Nephron progenitor cell (in vitro differentiated cells): ENCODE measurements at regions not wholly inside any gene's neighbourhood (a gene's known extent, or its start where the extent isn't known, plus 50 kb on each side); places are given as distances from the start of the nearest gene placed in this dataset.

ENCODE experiments used
- DNase-seq: peaks from one replicate; pipeline ENCODE4 v3.0.0; 2021
- H3K27ac Mint-ChIP-seq: 2 replicates; pipeline ENCODE4 v1.8.0; 2021; ENCODE audit warnings: mild to moderate bottlenecking, moderate library complexity, mixed read lengths
- H3K27me3 Mint-ChIP-seq: 2 replicates; pipeline ENCODE4 v1.8.0; 2021; ENCODE audit warnings: mild to moderate bottlenecking, low read depth, mixed read lengths; ENCODE audit not compliant: poor library complexity
- H3K36me3 Mint-ChIP-seq: 2 replicates; pipeline ENCODE4 v1.8.0; 2021; ENCODE audit warnings: low read depth, mixed read lengths
- H3K4me1 Mint-ChIP-seq: 2 replicates; pipeline ENCODE4 v1.8.0; 2021; ENCODE audit warnings: mixed read lengths
- H3K4me3 Mint-ChIP-seq: 2 replicates; pipeline ENCODE4 v1.8.0; 2021; ENCODE audit warnings: mild to moderate bottlenecking, moderate library complexity, mixed read lengths
- H3K9me3 Mint-ChIP-seq: 2 replicates; pipeline ENCODE4 v1.8.0; 2021; ENCODE audit warnings: mild to moderate bottlenecking, moderate library complexity, mixed read lengths
- TF ChIP-seq, protein P1 (sequence below): fragments of 200-600 bp; sonication (generic); IDR thresholded peaks from 2 replicates; pipeline ENCODE4 v1.5.0; 2021; ENCODE audit warnings: antibody characterized with exemption

DNA sequence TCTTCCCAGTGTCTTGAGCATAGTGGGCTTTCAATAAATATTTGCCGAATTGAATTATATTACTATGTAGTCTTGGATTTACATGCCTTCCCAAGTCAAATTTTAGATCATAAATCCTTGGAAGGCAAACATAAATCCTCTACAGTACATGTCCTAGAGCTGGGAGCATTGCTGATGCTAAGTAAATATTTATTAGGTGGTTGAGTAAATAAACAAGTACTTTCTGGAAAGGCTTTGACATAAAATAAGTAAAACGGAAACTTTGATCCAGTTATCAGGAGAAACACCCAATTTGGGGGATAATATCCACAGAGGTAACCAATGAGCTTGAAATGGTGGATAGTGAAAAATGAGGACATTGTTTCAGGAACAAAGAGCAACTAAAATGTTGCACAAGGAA, 162.8 kb upstream of the SVIL start:
- peaks cover 9% of the 10 kb centered on the region for H3K4me1 Mint-ChIP-seq
- no peak overlapping the region for H3K4me3 Mint-ChIP-seq
- H3K27ac Mint-ChIP-seq = no peak overlapping the region
- no peaks in the 10 kb centered on the region for H3K36me3 Mint-ChIP-seq
- H3K9me3 Mint-ChIP-seq = no peaks in the 10 kb centered on the region
- no peaks in the 10 kb centered on the region for H3K27me3 Mint-ChIP-seq
- DNase-seq = no peak
- TF ChIP-seq, protein P1, sequence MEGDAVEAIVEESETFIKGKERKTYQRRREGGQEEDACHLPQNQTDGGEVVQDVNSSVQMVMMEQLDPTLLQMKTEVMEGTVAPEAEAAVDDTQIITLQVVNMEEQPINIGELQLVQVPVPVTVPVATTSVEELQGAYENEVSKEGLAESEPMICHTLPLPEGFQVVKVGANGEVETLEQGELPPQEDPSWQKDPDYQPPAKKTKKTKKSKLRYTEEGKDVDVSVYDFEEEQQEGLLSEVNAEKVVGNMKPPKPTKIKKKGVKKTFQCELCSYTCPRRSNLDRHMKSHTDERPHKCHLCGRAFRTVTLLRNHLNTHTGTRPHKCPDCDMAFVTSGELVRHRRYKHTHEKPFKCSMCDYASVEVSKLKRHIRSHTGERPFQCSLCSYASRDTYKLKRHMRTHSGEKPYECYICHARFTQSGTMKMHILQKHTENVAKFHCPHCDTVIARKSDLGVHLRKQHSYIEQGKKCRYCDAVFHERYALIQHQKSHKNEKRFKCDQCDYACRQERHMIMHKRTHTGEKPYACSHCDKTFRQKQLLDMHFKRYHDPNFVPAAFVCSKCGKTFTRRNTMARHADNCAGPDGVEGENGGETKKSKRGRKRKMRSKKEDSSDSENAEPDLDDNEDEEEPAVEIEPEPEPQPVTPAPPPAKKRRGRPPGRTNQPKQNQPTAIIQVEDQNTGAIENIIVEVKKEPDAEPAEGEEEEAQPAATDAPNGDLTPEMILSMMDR = no peak

DNA sequence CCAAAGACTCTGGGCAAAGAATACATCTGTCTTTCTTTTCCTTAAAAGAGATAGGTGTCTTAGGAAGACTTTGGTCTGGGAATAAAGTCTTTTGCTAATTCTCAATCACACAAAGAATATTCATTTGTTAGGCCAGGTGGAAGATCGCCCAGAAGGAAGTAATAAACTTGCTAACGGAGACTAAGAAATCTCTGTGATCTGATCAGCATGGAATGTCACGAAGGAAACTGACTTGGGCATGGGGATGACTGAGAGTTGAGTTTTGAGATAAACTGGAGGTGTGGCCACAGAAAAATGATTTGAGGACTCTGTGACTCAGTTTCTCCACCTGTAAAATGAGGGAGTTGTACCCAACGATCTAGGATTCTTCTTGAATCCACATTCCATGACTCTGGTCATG, 161.1 kb upstream of the SVIL start:
- Mint-ChIP-seq H3K36me3 (no peaks in the 10 kb centered on the region), H3K9me3 (no peaks in the 10 kb centered on the region), H3K27ac (no peak overlapping the region), H3K27me3 (peaks cover 4% of the 10 kb centered on the region), H3K4me3 (no peak overlapping the region), H3K4me1 (peaks cover 9% of the 10 kb centered on the region)
- DNase-seq = no peak
- TF ChIP-seq, protein P1 = no peak

DNA sequence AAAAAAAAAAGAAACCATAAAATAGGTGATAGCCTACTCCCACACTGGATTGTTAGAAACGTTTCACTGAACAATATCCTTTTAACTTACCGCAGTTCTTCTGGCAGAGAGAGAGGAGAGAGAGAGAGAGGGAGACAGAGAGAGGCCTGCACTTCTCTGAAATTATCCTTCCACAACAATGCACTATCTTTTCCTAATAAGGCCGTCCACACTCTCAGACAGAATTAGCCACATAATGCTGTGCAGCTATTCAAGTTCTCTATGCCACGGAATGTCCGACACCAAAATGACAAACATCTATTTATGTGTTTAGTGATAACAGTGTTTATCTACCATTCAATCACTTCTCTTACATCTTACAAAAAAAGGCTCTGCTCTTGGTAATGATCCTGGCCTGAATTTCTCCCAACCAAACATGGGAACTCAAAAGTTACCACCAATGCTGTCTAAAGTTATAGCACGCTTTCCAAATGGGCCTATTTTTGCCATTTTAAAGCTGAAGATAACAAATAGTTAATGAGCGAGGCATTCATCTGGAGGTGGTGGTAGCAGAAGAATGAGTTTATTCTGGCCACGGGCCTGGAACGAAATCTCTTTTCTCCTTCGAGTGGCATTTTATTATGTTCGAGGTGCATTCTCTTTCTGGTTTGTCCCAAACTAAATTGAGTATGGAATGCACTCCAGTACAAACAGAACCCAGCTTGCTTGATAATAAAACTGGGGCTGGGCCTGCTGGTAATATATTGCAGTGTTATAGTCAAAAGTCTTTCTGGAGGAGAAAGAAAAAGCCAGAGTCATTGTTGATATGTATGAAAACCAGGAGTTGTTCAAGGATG, 160.2 kb upstream of the SVIL start:
- Mint-ChIP-seq H3K27ac (peak overlapping the region; percentile 24), H3K9me3 (no peaks in the 10 kb centered on the region), H3K36me3 (no peaks in the 10 kb centered on the region), H3K4me3 (no peak overlapping the region), H3K27me3 (peaks cover 4% of the 10 kb centered on the region), H3K4me1 (peaks cover 9% of the 10 kb centered on the region)
- TF ChIP-seq, protein P1 = no peak
- no peak for DNase-seq

DNA sequence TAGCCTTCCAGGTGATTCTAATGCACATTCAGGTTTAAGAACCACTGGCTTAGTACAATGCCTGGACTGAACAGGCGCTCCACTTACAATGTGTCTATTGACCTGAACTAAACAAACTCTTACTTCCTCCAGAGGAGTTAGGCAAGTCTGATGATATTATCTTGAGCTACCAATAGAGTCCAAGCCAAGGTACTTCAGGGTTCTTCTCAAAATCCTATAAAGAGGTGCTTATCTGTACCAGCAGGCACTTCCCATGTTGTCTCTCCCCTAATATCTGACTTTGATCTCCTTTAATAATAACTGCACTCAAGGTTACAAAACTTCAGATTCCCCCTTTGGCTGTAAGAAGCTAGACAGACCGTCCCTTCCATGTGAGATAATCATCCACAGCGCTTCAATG, 157.0 kb upstream of the SVIL start:
- Mint-ChIP-seq H3K4me1 (peaks cover 9% of the 10 kb centered on the region), H3K4me3 (no peak overlapping the region), H3K36me3 (peaks cover 5% of the 10 kb centered on the region), H3K9me3 (peaks cover 17% of the 10 kb centered on the region), H3K27ac (no peak overlapping the region), H3K27me3 (peaks cover 4% of the 10 kb centered on the region)
- no peak for DNase-seq
- TF ChIP-seq, protein P1 = no peak

DNA sequence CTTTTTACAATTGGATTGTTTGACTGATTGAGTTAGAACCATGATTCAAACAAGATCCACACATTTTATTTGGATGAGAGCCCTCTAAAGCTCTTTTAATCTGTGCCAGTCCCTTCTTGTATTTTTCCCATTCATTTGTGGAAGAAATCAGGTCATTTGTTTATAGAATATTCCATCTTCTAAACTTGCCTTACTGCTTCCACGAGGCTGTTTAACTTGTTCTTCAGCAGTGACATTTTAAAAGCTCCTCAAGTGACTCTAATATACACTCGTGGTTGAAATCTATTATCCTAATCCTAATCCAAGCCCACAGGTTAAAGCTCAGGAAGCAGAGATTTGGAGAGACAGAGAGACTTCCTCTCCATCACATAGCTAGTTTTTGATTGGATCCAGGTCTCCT, 155.4 kb upstream of the SVIL start:
- TF ChIP-seq, protein P1 = no peak
- H3K27ac Mint-ChIP-seq = no peak overlapping the region
- H3K36me3 Mint-ChIP-seq = peaks cover 5% of the 10 kb centered on the region
- peaks cover 4% of the 10 kb centered on the region for H3K27me3 Mint-ChIP-seq
- peaks cover 22% of the 10 kb centered on the region for H3K9me3 Mint-ChIP-seq
- no peak for DNase-seq
- peaks cover 4% of the 10 kb centered on the region for H3K4me1 Mint-ChIP-seq
- no peak overlapping the region for H3K4me3 Mint-ChIP-seq

DNA sequence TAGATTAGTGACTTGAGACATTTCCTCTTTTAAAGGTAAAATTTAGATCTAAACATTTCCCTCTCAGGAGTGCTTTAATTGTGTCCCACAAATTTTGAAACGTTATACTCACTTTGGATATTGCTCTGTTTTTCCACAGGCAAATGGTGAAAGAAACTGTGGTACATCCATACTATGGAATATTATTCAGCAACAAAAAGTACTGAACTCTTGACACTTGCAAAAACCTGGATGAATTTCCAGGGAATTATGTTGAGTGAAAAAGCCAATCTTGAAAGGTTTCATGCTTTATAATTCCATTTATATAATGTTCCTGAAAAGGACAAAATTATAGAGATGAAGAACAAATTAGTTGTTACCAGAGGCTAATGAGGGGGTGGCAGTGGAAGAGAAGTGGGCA, 153.3 kb upstream of the SVIL start:
- H3K27me3 Mint-ChIP-seq = peaks cover 4% of the 10 kb centered on the region

More for the DNA sequence above, 153.3 kb upstream of the SVIL start:
- Mint-ChIP-seq H3K9me3 (peaks cover 22% of the 10 kb centered on the region), H3K27ac (no peak overlapping the region), H3K4me3 (no peak overlapping the region), H3K36me3 (peaks cover 5% of the 10 kb centered on the region), H3K4me1 (peaks cover 5% of the 10 kb centered on the region)
- no peak for DNase-seq
- TF ChIP-seq, protein P1 = no peak
